ENCODE measurements at regions not wholly inside any gene's neighbourhood (a gene's known extent, or its start where the extent isn't known, plus 50 kb on each side); places are given as distances from the start of the nearest gene placed in this dataset.

DNA sequence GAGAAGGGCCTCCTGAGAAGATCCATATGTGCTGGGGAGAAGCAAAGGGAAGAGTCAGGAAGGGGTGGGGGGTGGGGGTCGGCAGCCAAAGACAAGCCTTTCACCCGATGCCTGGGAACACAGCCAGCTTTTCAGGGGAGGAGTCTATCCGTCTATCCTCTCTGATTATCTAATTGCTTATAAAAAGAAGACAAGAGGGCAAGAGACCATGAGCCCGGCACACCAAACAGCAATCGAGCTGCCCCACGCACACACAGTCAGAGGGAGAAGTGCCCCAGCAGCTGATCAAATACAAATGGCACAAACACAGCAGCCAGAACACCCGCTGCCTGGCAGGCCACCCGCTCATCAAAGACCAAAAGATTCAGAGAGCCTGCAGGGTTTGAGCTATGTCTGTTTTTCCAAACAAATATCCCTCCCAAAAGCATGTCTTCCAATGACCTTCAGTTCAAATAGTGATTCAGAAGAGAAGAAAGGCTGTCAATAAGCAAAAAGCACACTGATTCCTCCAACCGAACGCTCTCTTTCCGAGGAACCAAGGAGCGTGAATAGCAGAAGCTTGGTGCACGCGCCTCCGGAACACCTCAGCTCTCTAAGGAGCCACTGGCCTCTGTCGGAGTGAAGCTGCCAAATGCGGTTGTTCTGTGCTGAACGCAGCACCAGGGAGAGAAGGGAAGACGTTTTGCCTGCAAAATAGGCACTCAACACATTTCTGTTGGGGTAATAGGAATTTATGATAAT, 419.2 kb downstream of the OCA2 start:
- no TSS peak for BruUV-seq (replicated peaks)
- ChIA-PET CTCF (ENCODE audit: unreplicated experiment) (no interaction called here), POLR2A (no interaction called here)
- no peaks in the 10 kb centered on the region for H3K9me2 ChIP-seq (ENCODE audit: insufficient read depth, low read length)
- no peaks in the 10 kb centered on the region for H3K4me1 ChIP-seq (ENCODE audit: insufficient read depth, low read length, poor library complexity, severe bottlenecking)
- H3K4me2 ChIP-seq (ENCODE audit: low read length) = no peak overlapping the region
- no peaks in the 10 kb centered on the region for H3K36me3 ChIP-seq (ENCODE audit: insufficient read depth, low read length)
- no peak for DNase-seq (ENCODE audit: low spot score)
- intact Hi-C loops (cut with micrococcal nuclease; ENCODE audit: unreplicated experiment) = no loop called here
- H2AFZ ChIP-seq (ENCODE audit: low read length) = no peak overlapping the region
- TF ChIP-seq, protein P1, sequence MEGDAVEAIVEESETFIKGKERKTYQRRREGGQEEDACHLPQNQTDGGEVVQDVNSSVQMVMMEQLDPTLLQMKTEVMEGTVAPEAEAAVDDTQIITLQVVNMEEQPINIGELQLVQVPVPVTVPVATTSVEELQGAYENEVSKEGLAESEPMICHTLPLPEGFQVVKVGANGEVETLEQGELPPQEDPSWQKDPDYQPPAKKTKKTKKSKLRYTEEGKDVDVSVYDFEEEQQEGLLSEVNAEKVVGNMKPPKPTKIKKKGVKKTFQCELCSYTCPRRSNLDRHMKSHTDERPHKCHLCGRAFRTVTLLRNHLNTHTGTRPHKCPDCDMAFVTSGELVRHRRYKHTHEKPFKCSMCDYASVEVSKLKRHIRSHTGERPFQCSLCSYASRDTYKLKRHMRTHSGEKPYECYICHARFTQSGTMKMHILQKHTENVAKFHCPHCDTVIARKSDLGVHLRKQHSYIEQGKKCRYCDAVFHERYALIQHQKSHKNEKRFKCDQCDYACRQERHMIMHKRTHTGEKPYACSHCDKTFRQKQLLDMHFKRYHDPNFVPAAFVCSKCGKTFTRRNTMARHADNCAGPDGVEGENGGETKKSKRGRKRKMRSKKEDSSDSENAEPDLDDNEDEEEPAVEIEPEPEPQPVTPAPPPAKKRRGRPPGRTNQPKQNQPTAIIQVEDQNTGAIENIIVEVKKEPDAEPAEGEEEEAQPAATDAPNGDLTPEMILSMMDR (conservative IDR thresholded peaks at IDR 0.05; ENCODE audit: low read length) = no peak
- no peak for TF ChIP-seq EZH2phosphoT487 (IDR thresholded peaks at IDR 0.05; ENCODE audit: borderline replicate concordance, low read depth, low read length)
- H3K9me3 ChIP-seq (ENCODE audit: low read length) = no peaks in the 10 kb centered on the region
- H3K79me2 ChIP-seq (ENCODE audit: insufficient read depth, low read depth, low read length) = no peaks in the 10 kb centered on the region
- no peak overlapping the region for H3K4me3 ChIP-seq (ENCODE audit: low read depth, low read length, poor library complexity, severe bottlenecking)
- no peaks in the 10 kb centered on the region for H4K20me1 ChIP-seq (ENCODE audit: insufficient read depth, low read length)
- H3K27ac ChIP-seq (ENCODE audit: low read depth, low read length, poor library complexity, severe bottlenecking) = no peak overlapping the region

DNA sequence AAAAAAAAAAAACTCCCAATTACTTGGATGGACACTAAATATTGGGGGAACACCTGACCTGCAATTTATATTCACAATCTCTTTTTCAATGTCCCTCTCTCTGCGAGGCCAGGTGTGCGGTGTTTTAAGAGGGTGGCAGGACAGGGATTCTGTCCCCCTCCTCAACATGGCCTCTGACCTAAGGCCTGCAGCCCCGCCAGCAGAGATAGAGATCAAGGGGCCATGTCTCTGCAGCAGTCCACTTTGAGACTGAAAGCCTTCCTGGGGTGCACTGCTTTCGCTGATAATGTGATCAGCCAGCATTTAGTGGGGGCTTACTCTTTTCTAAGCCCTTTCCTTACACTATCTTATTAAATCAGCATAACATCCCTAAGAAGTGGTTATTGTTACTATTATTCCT, 419.9 kb downstream of the OCA2 start:
- Histone ChIP-seq H3K4me3 (ENCODE audit: low read depth, low read length, poor library complexity, severe bottlenecking) (no peak overlapping the region), H3K79me2 (ENCODE audit: insufficient read depth, low read depth, low read length) (no peaks in the 10 kb centered on the region), H3K27ac (ENCODE audit: low read depth, low read length, poor library complexity, severe bottlenecking) (no peak overlapping the region), H3K9me2 (ENCODE audit: insufficient read depth, low read length) (no peaks in the 10 kb centered on the region), H3K4me1 (ENCODE audit: insufficient read depth, low read length, poor library complexity, severe bottlenecking) (no peaks in the 10 kb centered on the region), H3K36me3 (ENCODE audit: insufficient read depth, low read length) (no peaks in the 10 kb centered on the region), H4K20me1 (ENCODE audit: insufficient read depth, low read length) (no peaks in the 10 kb centered on the region), H3K9me3 (ENCODE audit: low read length) (no peaks in the 10 kb centered on the region), H3K4me2 (ENCODE audit: low read length) (no peak overlapping the region), H2AFZ (ENCODE audit: low read length) (no peak overlapping the region)
- intact Hi-C loops (cut with micrococcal nuclease; ENCODE audit: unreplicated experiment) = no loop called here
- TF ChIP-seq EZH2phosphoT487 (IDR thresholded peaks at IDR 0.05; ENCODE audit: borderline replicate concordance, low read depth, low read length) = no peak
- TF ChIP-seq, protein P1 (conservative IDR thresholded peaks at IDR 0.05; ENCODE audit: low read length) = no peak
- DNase-seq (ENCODE audit: low spot score) = no peak
- BruUV-seq (replicated peaks) = no TSS peak
- CTCF ChIA-PET (ENCODE audit: unreplicated experiment) = no interaction called here
- POLR2A ChIA-PET = no interaction called here

GRCh38 chr15:27677951-27678350, 421.2 kb downstream of the OCA2 start:
- Histone ChIP-seq H3K36me3 (ENCODE audit: insufficient read depth, low read length) (no peaks in the 10 kb centered on the region), H3K4me2 (ENCODE audit: low read length) (no peak overlapping the region), H4K20me1 (ENCODE audit: insufficient read depth, low read length) (no peaks in the 10 kb centered on the region), H2AFZ (ENCODE audit: low read length) (no peak overlapping the region), H3K9me2 (ENCODE audit: insufficient read depth, low read length) (no peaks in the 10 kb centered on the region), H3K4me1 (ENCODE audit: insufficient read depth, low read length, poor library complexity, severe bottlenecking) (no peaks in the 10 kb centered on the region), H3K4me3 (ENCODE audit: low read depth, low read length, poor library complexity, severe bottlenecking) (no peak overlapping the region), H3K9me3 (ENCODE audit: low read length) (no peaks in the 10 kb centered on the region), H3K27ac (ENCODE audit: low read depth, low read length, poor library complexity, severe bottlenecking) (no peak overlapping the region), H3K79me2 (ENCODE audit: insufficient read depth, low read depth, low read length) (no peaks in the 10 kb centered on the region)
- no TSS peak for BruUV-seq (replicated peaks)
- ChIA-PET CTCF (ENCODE audit: unreplicated experiment) (no interaction called here), POLR2A (no interaction called here)
- intact Hi-C loops (cut with micrococcal nuclease; ENCODE audit: unreplicated experiment) = no loop called here
- DNase-seq (ENCODE audit: low spot score) = no peak
- TF ChIP-seq, protein P1 (conservative IDR thresholded peaks at IDR 0.05; ENCODE audit: low read length) = no peak
- TF ChIP-seq EZH2phosphoT487 (IDR thresholded peaks at IDR 0.05; ENCODE audit: borderline replicate concordance, low read depth, low read length) = no peak
